Astrocyte (in vitro differentiated cells and primary cell): ENCODE measurements at regions not wholly inside any gene's neighbourhood (a gene's known extent, or its start where the extent isn't known, plus 50 kb on each side); places are given as distances from the start of the nearest gene placed in this dataset.

ENCODE experiments used
- CTCF ChIP-seq: IDR thresholded peaks from 2 replicates; pipeline ENCODE4 v1.5.1; 2011; ENCODE audit warnings: low read depth, mild to moderate bottlenecking, inconsistent platforms, low read length, moderate library complexity; ENCODE audit not compliant: insufficient read depth
- EZH2 ChIP-seq: IDR thresholded peaks from 2 replicates; pipeline ENCODE4 v1.6.1; 2012; ENCODE audit warnings: mild to moderate bottlenecking, low read length, inconsistent platforms; ENCODE audit not compliant: insufficient read depth

- TF ChIP-seq CTCF: no peak
- TF ChIP-seq EZH2: no peak
Observed at GRCh38 chr3:1036207-1036826, 56.5 kb upstream of the CNTN6 start.
